ENCODE measurements at regions not wholly inside any gene's neighbourhood (a gene's known extent, or its start where the extent isn't known, plus 50 kb on each side); places are given as distances from the start of the nearest gene placed in this dataset.

DNA sequence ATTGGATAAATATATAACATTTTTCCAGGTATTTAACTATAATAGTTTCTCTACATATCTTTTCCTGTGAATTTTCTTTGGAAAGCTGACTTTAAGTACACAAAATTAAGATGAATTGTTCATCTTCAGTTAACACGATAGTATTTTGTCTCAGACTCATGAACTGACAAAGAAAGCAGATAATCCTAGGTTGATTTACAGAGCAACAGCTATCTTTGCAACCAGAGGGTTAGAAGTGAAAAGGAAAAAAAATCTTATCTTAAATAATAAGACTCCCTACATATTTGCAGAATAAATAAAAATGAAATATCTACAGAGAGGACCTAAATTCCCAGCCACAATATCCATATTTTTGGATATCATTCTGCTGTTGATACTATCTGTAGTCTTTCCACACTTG, 350.2 kb upstream of the GRM7 start:
- WGBS, 2 experiments (ENCODE audit: insufficient coverage in 1 of 2, insufficient read length in 1 of 2): 90% methylated on average over 1 of the region's 1 CpG; no CpG with 5 or more reads in 1 of the 2 experiments
- H3K4me1 ChIP-seq (ENCODE audit: control insufficient read depth, insufficient read depth, low read length): peaks cover 5% of the 10 kb centered on the region
- Mint-ChIP-seq H3K4me3 (no peak overlapping the region), H3K36me3 (ENCODE audit: low read depth) (peaks cover 11% of the 10 kb centered on the region), H3K27ac (no peak overlapping the region), H3K4me1 (peaks cover 11% of the 10 kb centered on the region), H3K9me3 (peaks cover 9% of the 10 kb centered on the region), H3K27me3 (ENCODE audit: insufficient read depth) (no peaks in the 10 kb centered on the region)
- no peak overlapping the region for H3K27ac ChIP-seq (ENCODE audit: low read depth, low read length)
- no peak for DNase-seq
- peaks cover 7% of the 10 kb centered on the region for H3K27me3 ChIP-seq (ENCODE audit: control insufficient read depth, insufficient read depth, low read length, poor library complexity, severe bottlenecking)
- no peaks in the 10 kb centered on the region for H3K36me3 ChIP-seq (ENCODE audit: control insufficient read depth, insufficient read depth, low read length)
- no peaks in the 10 kb centered on the region for H3K9me3 ChIP-seq (ENCODE audit: control insufficient read depth, low read length)
- H3K9ac ChIP-seq (ENCODE audit: extremely low read depth, low read length, poor library complexity, severe bottlenecking): no peak overlapping the region
- no peak for TF ChIP-seq CTCF (conservative IDR thresholded peaks at IDR 0.05)
- no peak overlapping the region for H3K4me3 ChIP-seq (ENCODE audit: low read length)

DNA sequence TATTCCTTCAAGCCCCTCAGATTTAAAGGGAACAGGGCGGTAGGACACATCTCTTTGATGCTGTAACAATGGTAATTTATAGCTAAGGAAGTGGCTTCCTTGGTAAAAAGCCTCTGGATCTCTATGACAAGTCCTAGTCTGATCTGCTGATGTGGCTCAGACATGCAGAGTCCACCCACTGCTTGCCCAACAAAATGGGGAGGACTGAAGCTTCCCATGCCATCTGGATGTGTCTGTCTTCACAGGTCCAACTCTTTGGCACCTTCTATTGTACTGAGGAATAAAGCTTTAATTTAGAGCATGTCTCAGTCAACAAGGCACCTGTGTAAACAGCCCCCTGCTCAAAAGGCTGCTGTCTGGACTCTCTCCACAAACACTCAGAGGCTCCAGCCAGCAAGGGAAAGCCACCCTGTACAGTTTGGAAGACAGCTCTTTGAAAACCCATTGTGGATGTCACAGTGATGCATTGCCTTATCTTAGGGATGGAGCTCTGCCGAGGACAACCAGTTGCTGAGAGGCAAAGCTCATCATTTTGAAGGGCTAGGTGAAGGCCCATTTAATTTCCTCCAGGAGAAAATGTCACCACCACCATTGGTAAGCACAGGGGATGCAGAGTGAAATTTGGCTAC, 348.6 kb upstream of the GRM7 start:
- H3K36me3 Mint-ChIP-seq (ENCODE audit: low read depth): peaks cover 7% of the 10 kb centered on the region
- peaks cover 4% of the 10 kb centered on the region for H3K9me3 Mint-ChIP-seq
- Histone ChIP-seq H3K9ac (ENCODE audit: extremely low read depth, low read length, poor library complexity, severe bottlenecking) (no peak overlapping the region), H3K27me3 (ENCODE audit: control insufficient read depth, insufficient read depth, low read length, poor library complexity, severe bottlenecking) (peaks cover 14% of the 10 kb centered on the region), H3K4me3 (ENCODE audit: low read length) (no peak overlapping the region), H3K27ac (ENCODE audit: low read depth, low read length) (no peak overlapping the region), H3K9me3 (ENCODE audit: control insufficient read depth, low read length) (no peaks in the 10 kb centered on the region), H3K4me1 (ENCODE audit: control insufficient read depth, insufficient read depth, low read length) (peaks cover 15% of the 10 kb centered on the region), H3K36me3 (ENCODE audit: control insufficient read depth, insufficient read depth, low read length) (no peaks in the 10 kb centered on the region)
- TF ChIP-seq CTCF (conservative IDR thresholded peaks at IDR 0.05): no peak
- no peaks in the 10 kb centered on the region for H3K27me3 Mint-ChIP-seq (ENCODE audit: insufficient read depth)
- no peak for DNase-seq
- H3K27ac Mint-ChIP-seq: no peak overlapping the region
- peaks cover 27% of the 10 kb centered on the region for H3K4me1 Mint-ChIP-seq
- WGBS, 2 experiments (ENCODE audit: insufficient coverage in 1 of 2, insufficient read length in 1 of 2): 87 to 94% methylated on average over 2 of the region's 2 CpGs
- H3K4me3 Mint-ChIP-seq: no peak overlapping the region

- Mint-ChIP-seq H3K27me3 (ENCODE audit: insufficient read depth) (no peaks in the 10 kb centered on the region), H3K36me3 (ENCODE audit: low read depth) (peaks cover 13% of the 10 kb centered on the region)
- no peak overlapping the region for H3K4me3 ChIP-seq (ENCODE audit: low read length)
These were observed 344.8 kb upstream of the GRM7 start for GRCh38 chr3:6516143-6516542.

More at GRCh38 chr3:6516143-6516542, 344.8 kb upstream of the GRM7 start:
- Histone ChIP-seq H3K9ac (ENCODE audit: extremely low read depth, low read length, poor library complexity, severe bottlenecking) (no peak overlapping the region), H3K4me1 (ENCODE audit: control insufficient read depth, insufficient read depth, low read length) (peaks cover 22% of the 10 kb centered on the region), H3K27me3 (ENCODE audit: control insufficient read depth, insufficient read depth, low read length, poor library complexity, severe bottlenecking) (peaks cover 15% of the 10 kb centered on the region), H3K9me3 (ENCODE audit: control insufficient read depth, low read length) (no peaks in the 10 kb centered on the region), H3K27ac (ENCODE audit: low read depth, low read length) (no peak overlapping the region), H3K36me3 (ENCODE audit: control insufficient read depth, insufficient read depth, low read length) (no peaks in the 10 kb centered on the region)
- Mint-ChIP-seq H3K9me3 (peaks cover 8% of the 10 kb centered on the region), H3K4me1 (peaks cover 40% of the 10 kb centered on the region), H3K27ac (no peak overlapping the region), H3K4me3 (no peak overlapping the region)
- no peak for DNase-seq
- no peak for TF ChIP-seq CTCF (conservative IDR thresholded peaks at IDR 0.05)

Data from endodermal cell (in vitro differentiated cells).